ENCODE measurements at regions not wholly inside any gene's neighbourhood (a gene's known extent, or its start where the extent isn't known, plus 50 kb on each side); places are given as distances from the start of the nearest gene placed in this dataset.

DNA sequence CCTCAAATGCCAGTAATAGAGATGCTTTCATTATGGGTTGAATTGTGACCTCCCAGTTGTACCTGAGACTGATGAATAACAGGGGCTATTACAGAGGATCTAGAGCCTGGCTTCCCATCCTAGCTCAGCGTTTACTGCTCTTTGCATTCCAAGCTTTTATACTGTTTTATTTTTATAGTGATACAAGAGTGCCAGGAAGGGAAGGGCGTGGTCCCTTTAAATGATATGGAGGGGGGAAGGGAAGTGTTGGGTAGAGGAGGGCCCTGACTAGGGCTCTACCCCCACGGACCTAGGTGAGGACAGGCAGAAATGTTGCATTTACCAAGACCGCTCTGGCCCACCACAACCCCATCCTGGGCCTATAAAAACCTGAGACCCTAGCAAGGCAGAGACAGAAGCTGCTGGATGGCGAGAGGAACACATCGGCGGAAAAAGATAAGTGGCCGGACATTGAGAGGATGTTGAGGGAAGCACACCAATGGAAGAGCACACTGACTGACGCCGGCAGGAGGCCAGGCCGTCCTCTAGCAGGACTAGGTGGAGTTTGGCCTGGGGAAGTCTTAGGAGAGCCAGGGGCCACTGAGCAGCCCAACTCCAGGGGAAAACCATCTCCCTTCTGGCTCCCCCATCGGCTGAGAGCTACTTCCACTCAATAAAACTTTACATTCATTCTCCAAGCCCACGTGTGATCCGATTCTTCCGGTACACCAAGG lies 1025.9 kb downstream of the TTLL7 start:
- CTCF ChIA-PET = no interaction called here

GRCh38 chr1:82969340-82969739 lies 1029.6 kb downstream of the TTLL7 start:
- Histone ChIP-seq H3K27ac (ENCODE audit: low read depth, low read length, poor library complexity, severe bottlenecking) (no peak overlapping the region), H3K9me3 (ENCODE audit: low read depth, low read length, poor library complexity, severe bottlenecking) (no peaks in the 10 kb centered on the region), H3K4me3 (ENCODE audit: low read depth, low read length, poor library complexity, severe bottlenecking) (no peak overlapping the region), H3K27me3 (replicated peaks; ENCODE audit: insufficient read depth, low read depth, low read length, poor library complexity) (peaks cover 14% of the 10 kb centered on the region), H3K36me3 (ENCODE audit: insufficient read depth, low read length, poor library complexity, severe bottlenecking) (no peaks in the 10 kb centered on the region), H3K4me1 (ENCODE audit: insufficient read depth, low read length, poor library complexity, severe bottlenecking) (no peaks in the 10 kb centered on the region)
- ChIA-PET POLR2A (ENCODE audit: low non-redundant PET) (no interaction called here), CTCF (no interaction called here)
- TF ChIP-seq, protein P1, sequence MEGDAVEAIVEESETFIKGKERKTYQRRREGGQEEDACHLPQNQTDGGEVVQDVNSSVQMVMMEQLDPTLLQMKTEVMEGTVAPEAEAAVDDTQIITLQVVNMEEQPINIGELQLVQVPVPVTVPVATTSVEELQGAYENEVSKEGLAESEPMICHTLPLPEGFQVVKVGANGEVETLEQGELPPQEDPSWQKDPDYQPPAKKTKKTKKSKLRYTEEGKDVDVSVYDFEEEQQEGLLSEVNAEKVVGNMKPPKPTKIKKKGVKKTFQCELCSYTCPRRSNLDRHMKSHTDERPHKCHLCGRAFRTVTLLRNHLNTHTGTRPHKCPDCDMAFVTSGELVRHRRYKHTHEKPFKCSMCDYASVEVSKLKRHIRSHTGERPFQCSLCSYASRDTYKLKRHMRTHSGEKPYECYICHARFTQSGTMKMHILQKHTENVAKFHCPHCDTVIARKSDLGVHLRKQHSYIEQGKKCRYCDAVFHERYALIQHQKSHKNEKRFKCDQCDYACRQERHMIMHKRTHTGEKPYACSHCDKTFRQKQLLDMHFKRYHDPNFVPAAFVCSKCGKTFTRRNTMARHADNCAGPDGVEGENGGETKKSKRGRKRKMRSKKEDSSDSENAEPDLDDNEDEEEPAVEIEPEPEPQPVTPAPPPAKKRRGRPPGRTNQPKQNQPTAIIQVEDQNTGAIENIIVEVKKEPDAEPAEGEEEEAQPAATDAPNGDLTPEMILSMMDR (conservative IDR thresholded peaks at IDR 0.05; ENCODE audit: low read depth, low read length) = no peak
- TF ChIP-seq EZH2 (IDR thresholded peaks at IDR 0.05; ENCODE audit: borderline replicate concordance, low read depth, low read length, poor library complexity, severe bottlenecking) = no peak
- intact Hi-C loops (cut with micrococcal nuclease; ENCODE audit: unreplicated experiment) = no loop called here
- no TSS peak for BruUV-seq (replicated peaks)
- DNase-seq (ENCODE audit: low spot score) = no peak

More for the DNA sequence above, 1025.9 kb downstream of the TTLL7 start:
- DNase-seq (ENCODE audit: low spot score) = no peak
- H3K4me1 ChIP-seq (ENCODE audit: insufficient read depth, low read length, poor library complexity, severe bottlenecking) = no peaks in the 10 kb centered on the region
- POLR2A ChIA-PET (ENCODE audit: low non-redundant PET) = no interaction called here
- H3K9me3 ChIP-seq (ENCODE audit: low read depth, low read length, poor library complexity, severe bottlenecking) = no peaks in the 10 kb centered on the region
- no TSS peak for BruUV-seq (replicated peaks)
- intact Hi-C loops (cut with micrococcal nuclease; ENCODE audit: unreplicated experiment) = no loop called here
- H3K4me3 ChIP-seq (ENCODE audit: low read depth, low read length, poor library complexity, severe bottlenecking) = no peak overlapping the region
- TF ChIP-seq, protein P1 (conservative IDR thresholded peaks at IDR 0.05; ENCODE audit: low read depth, low read length) = no peak
- no peak for TF ChIP-seq EZH2 (IDR thresholded peaks at IDR 0.05; ENCODE audit: borderline replicate concordance, low read depth, low read length, poor library complexity, severe bottlenecking)
- no peak overlapping the region for H3K27ac ChIP-seq (ENCODE audit: low read depth, low read length, poor library complexity, severe bottlenecking)
- peaks cover 14% of the 10 kb centered on the region for H3K27me3 ChIP-seq (replicated peaks; ENCODE audit: insufficient read depth, low read depth, low read length, poor library complexity)
- H3K36me3 ChIP-seq (ENCODE audit: insufficient read depth, low read length, poor library complexity, severe bottlenecking) = no peaks in the 10 kb centered on the region

DNA sequence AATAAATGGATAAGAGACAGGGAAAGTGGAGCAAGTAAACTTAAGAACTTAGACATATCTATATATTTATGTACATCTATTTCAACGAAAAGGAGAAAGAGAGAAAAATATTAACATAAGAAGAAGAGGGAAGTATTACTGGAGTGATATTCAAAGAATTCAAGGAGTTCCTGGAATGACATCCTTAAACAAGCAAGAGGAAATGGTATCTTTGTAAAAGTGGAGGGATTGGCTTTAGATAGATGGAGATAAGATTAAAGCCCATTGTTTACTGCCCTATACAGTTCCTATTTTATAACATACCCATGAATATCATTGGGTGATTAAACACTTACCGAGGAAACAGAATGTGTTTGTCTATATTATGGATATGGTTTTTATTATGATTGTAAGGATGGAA lies 1036.3 kb downstream of the TTLL7 start:
- H3K36me3 ChIP-seq (ENCODE audit: insufficient read depth, low read length, poor library complexity, severe bottlenecking) = no peaks in the 10 kb centered on the region
- H3K4me3 ChIP-seq (ENCODE audit: low read depth, low read length, poor library complexity, severe bottlenecking) = no peak overlapping the region
- peaks cover 7% of the 10 kb centered on the region for H3K27me3 ChIP-seq (replicated peaks; ENCODE audit: insufficient read depth, low read depth, low read length, poor library complexity)
- ChIA-PET CTCF (no interaction called here), POLR2A (ENCODE audit: low non-redundant PET) (no interaction called here)
- intact Hi-C loops (cut with micrococcal nuclease; ENCODE audit: unreplicated experiment) = no loop called here
- no peak overlapping the region for H3K27ac ChIP-seq (ENCODE audit: low read depth, low read length, poor library complexity, severe bottlenecking)
- no peaks in the 10 kb centered on the region for H3K9me3 ChIP-seq (ENCODE audit: low read depth, low read length, poor library complexity, severe bottlenecking)
- no peak for DNase-seq (ENCODE audit: low spot score)
- TF ChIP-seq EZH2 (IDR thresholded peaks at IDR 0.05; ENCODE audit: borderline replicate concordance, low read depth, low read length, poor library complexity, severe bottlenecking) = no peak
- TF ChIP-seq, protein P1 (conservative IDR thresholded peaks at IDR 0.05; ENCODE audit: low read depth, low read length) = no peak
- no peaks in the 10 kb centered on the region for H3K4me1 ChIP-seq (ENCODE audit: insufficient read depth, low read length, poor library complexity, severe bottlenecking)
- BruUV-seq (replicated peaks) = no TSS peak

Data from A673 (cell line).